ENCODE measurements at regions not wholly inside any gene's neighbourhood (a gene's known extent, or its start where the extent isn't known, plus 50 kb on each side); places are given as distances from the start of the nearest gene placed in this dataset.
A peak's percentile ranks its signal among the peaks of the same experiment; 100 is the strongest.

DNA sequence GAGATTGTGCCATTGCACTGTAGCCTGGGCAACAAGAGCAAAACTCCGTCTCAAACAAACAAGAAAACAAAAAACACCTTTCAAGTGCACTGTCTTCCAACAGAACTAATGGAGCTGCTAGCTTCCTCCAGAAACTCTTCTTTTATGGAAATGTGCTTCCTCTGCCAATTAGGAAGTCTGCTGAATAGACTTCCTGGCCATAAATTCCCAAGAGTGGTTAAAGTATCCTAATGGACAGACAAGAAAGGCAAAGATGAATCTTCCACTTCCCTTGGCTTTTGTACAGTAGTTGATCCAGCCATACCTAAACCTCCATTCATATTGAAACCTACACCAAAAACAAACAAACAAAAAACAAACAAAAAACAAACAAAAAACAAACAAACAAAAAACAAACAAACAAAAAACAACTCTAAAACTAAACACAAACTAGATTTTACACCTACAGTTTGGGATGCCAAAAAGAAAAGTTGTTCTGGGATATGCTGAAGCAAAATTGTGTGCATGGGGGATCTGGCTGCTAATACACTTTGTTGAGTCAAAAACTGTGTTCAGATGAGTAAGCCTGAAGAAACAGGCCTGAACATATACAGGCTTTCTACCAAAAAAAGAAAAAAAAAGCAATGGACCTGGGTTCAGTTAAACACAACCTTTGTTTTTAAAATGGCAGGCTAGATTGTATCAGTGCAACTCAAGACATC, 59.8 kb upstream of the CARMIL1 start:
- no peaks in the 10 kb centered on the region for H3K27me3 ChIP-seq (ENCODE audit: control insufficient read depth, insufficient read depth, low read length)
- H3K9me3 ChIP-seq (ENCODE audit: control insufficient read depth, low read depth, low read length) = no peaks in the 10 kb centered on the region
- peaks cover 5% of the 10 kb centered on the region for H3K4me1 ChIP-seq (ENCODE audit: control insufficient read depth, insufficient read depth, low read length)
- H3K36me3 ChIP-seq (ENCODE audit: control insufficient read depth, insufficient read depth, low read length) = no peaks in the 10 kb centered on the region
- no peak overlapping the region for H3K4me3 ChIP-seq (ENCODE audit: low read length)
- no CpG with 5 or more reads among the region's 1 CpG for WGBS (ENCODE audit: insufficient coverage, low lambda C conversion rate)
- H3K27ac ChIP-seq (ENCODE audit: low read length) = no peak overlapping the region
- DNase-seq = no peak

DNA sequence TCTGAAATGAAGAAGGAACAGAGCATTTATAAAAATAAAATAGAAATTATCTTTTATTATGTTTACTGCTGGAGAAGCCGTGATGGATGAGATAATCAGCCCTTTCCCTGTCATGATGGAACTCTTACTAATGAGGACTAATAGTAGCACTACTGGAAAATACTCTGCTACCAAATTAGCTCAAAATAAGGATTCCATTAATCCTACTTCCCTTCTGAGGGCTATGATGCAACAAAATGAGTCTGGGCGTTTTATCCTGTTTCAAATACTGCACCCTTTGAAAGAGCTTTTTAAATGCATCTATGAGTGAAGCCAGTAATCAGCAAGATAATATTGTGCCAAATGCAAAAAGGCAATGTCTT, 59.3 kb upstream of the CARMIL1 start:
- Histone ChIP-seq H3K36me3 (ENCODE audit: control insufficient read depth, insufficient read depth, low read length) (no peaks in the 10 kb centered on the region), H3K4me1 (ENCODE audit: control insufficient read depth, insufficient read depth, low read length) (peaks cover 5% of the 10 kb centered on the region), H3K4me3 (ENCODE audit: low read length) (no peak overlapping the region), H3K27ac (ENCODE audit: low read length) (no peak overlapping the region), H3K9me3 (ENCODE audit: control insufficient read depth, low read depth, low read length) (no peaks in the 10 kb centered on the region), H3K27me3 (ENCODE audit: control insufficient read depth, insufficient read depth, low read length) (no peaks in the 10 kb centered on the region)
- DNase-seq = no peak
- 78% methylated on average over 2 of the region's 2 CpGs for WGBS (ENCODE audit: insufficient coverage, low lambda C conversion rate)

GRCh38 chr6:25220857-25221256, 58.3 kb upstream of the CARMIL1 start:
- H3K27me3 ChIP-seq (ENCODE audit: control insufficient read depth, insufficient read depth, low read length) = no peaks in the 10 kb centered on the region
- peaks cover 5% of the 10 kb centered on the region for H3K4me1 ChIP-seq (ENCODE audit: control insufficient read depth, insufficient read depth, low read length)
- no peaks in the 10 kb centered on the region for H3K9me3 ChIP-seq (ENCODE audit: control insufficient read depth, low read depth, low read length)
- no peak overlapping the region for H3K4me3 ChIP-seq (ENCODE audit: low read length)
- no peak overlapping the region for H3K27ac ChIP-seq (ENCODE audit: low read length)
- DNase-seq = no peak
- WGBS (ENCODE audit: insufficient coverage, low lambda C conversion rate) = no CpG with 5 or more reads among the region's 1 CpG
- no peaks in the 10 kb centered on the region for H3K36me3 ChIP-seq (ENCODE audit: control insufficient read depth, insufficient read depth, low read length)

DNA sequence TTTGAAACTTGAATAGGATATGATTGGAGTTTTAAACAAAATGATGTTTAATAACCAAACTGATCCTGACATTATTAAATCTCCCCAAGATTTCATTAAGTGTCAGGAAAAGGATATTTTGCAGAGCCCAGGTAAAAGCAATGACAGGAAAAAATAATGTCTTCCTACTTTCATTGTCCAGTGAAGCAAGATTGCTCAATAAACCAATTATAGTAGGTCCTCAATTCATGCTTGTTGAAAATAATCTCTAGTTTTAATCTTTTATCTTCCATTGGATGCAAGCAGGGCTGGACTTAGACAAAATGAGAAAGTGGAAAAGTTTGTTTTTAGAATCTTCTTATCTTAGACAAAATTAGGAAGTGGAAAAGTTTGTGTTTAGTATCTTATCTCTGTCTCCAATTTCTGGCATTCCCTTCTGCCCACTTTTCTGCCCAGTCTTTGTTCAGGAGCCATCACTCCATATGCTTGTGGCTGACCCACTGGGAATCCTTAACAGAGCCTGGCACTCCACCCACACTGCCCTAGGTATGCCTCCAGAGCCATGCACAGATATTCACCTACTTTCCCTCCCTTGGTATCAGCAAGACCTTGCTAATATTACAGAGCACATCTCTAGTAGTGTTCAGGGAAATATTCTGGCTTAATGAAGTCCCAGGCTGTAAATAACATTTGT, 57.0 kb upstream of the CARMIL1 start:
- Histone ChIP-seq H3K9me3 (ENCODE audit: control insufficient read depth, low read depth, low read length) (no peaks in the 10 kb centered on the region), H3K4me1 (ENCODE audit: control insufficient read depth, insufficient read depth, low read length) (peaks cover 6% of the 10 kb centered on the region), H3K27me3 (ENCODE audit: control insufficient read depth, insufficient read depth, low read length) (no peaks in the 10 kb centered on the region), H3K27ac (ENCODE audit: low read length) (no peak overlapping the region), H3K36me3 (ENCODE audit: control insufficient read depth, insufficient read depth, low read length) (no peaks in the 10 kb centered on the region), H3K4me3 (ENCODE audit: low read length) (no peak overlapping the region)
- no peak for DNase-seq

GRCh38 chr6:25223490-25223991, 55.6 kb upstream of the CARMIL1 start:
- Histone ChIP-seq H3K4me1 (ENCODE audit: control insufficient read depth, insufficient read depth, low read length) (peaks cover 11% of the 10 kb centered on the region), H3K27ac (ENCODE audit: low read length) (no peak overlapping the region), H3K4me3 (ENCODE audit: low read length) (no peak overlapping the region), H3K27me3 (ENCODE audit: control insufficient read depth, insufficient read depth, low read length) (no peaks in the 10 kb centered on the region), H3K9me3 (ENCODE audit: control insufficient read depth, low read depth, low read length) (no peaks in the 10 kb centered on the region), H3K36me3 (ENCODE audit: control insufficient read depth, insufficient read depth, low read length) (no peaks in the 10 kb centered on the region)
- peak; percentile 47 to 58 for DNase-seq
- no CpG with 5 or more reads among the region's 4 CpGs for WGBS (ENCODE audit: insufficient coverage, low lambda C conversion rate)

GRCh38 chr6:25224242-25224641, 54.9 kb upstream of the CARMIL1 start:
- no CpG with 5 or more reads among the region's 4 CpGs for WGBS (ENCODE audit: insufficient coverage, low lambda C conversion rate)
- no peak for DNase-seq
- Histone ChIP-seq H3K9me3 (ENCODE audit: control insufficient read depth, low read depth, low read length) (no peaks in the 10 kb centered on the region), H3K27ac (ENCODE audit: low read length) (no peak overlapping the region), H3K36me3 (ENCODE audit: control insufficient read depth, insufficient read depth, low read length) (no peaks in the 10 kb centered on the region), H3K27me3 (ENCODE audit: control insufficient read depth, insufficient read depth, low read length) (no peaks in the 10 kb centered on the region), H3K4me1 (ENCODE audit: control insufficient read depth, insufficient read depth, low read length) (peaks cover 14% of the 10 kb centered on the region), H3K4me3 (ENCODE audit: low read length) (no peak overlapping the region)

GRCh38 chr6:25227854-25228253, 51.3 kb upstream of the CARMIL1 start:
- H3K27me3 ChIP-seq (ENCODE audit: control insufficient read depth, insufficient read depth, low read length) = no peaks in the 10 kb centered on the region
- H3K27ac ChIP-seq (ENCODE audit: low read length) = no peak overlapping the region
- H3K4me3 ChIP-seq (ENCODE audit: low read length) = no peak overlapping the region
- DNase-seq = no peak
- no peaks in the 10 kb centered on the region for H3K9me3 ChIP-seq (ENCODE audit: control insufficient read depth, low read depth, low read length)
- H3K4me1 ChIP-seq (ENCODE audit: control insufficient read depth, insufficient read depth, low read length) = peaks cover 22% of the 10 kb centered on the region
- no peaks in the 10 kb centered on the region for H3K36me3 ChIP-seq (ENCODE audit: control insufficient read depth, insufficient read depth, low read length)

Data from large intestine (tissue), 3 donors.